Osteocyte (in vitro differentiated cells): ENCODE measurements at regions not wholly inside any gene's neighbourhood (a gene's known extent, or its start where the extent isn't known, plus 50 kb on each side); places are given as distances from the start of the nearest gene placed in this dataset.

Experiments used
- DNase-seq: peaks from one replicate; pipeline ENCODE4 v3.0.0; 2021; ENCODE audit warnings: mixed read lengths; ENCODE audit not compliant: unreplicated experiment; ENCODE audit errors: extremely low spot score
- H3K27ac Mint-ChIP-seq: one replicate; pipeline ENCODE4 v1.8.0; 2021; ENCODE audit warnings: mild to moderate bottlenecking, mixed read lengths; ENCODE audit not compliant: unreplicated experiment
- H3K27me3 Mint-ChIP-seq: one replicate; pipeline ENCODE4 v1.8.0; 2021; ENCODE audit warnings: mixed read lengths; ENCODE audit not compliant: unreplicated experiment
- H3K36me3 Mint-ChIP-seq: one replicate; pipeline ENCODE4 v1.8.0; 2021; ENCODE audit warnings: mixed read lengths; ENCODE audit not compliant: unreplicated experiment
- H3K4me1 Mint-ChIP-seq: one replicate; pipeline ENCODE4 v1.8.0; 2021; ENCODE audit warnings: mixed read lengths; ENCODE audit not compliant: unreplicated experiment
- H3K4me3 Mint-ChIP-seq: one replicate; pipeline ENCODE4 v1.8.0; 2021; ENCODE audit warnings: mild to moderate bottlenecking, moderate library complexity, mixed read lengths; ENCODE audit not compliant: unreplicated experiment
- H3K9me3 Mint-ChIP-seq: one replicate; pipeline ENCODE4 v1.8.0; 2021; ENCODE audit warnings: mixed read lengths; ENCODE audit not compliant: unreplicated experiment
- CTCF ChIP-seq: fragments of 200-600 bp; sonication (generic); IDR thresholded peaks from 2 replicates; pipeline ENCODE4 v1.5.0; 2021; ENCODE audit warnings: antibody characterized with exemption, mild to moderate bottlenecking, moderate library complexity

GRCh38 chr20:40197691-40198090 lies 491.3 kb downstream of the MAFB start:
- no peak overlapping the region for H3K4me3 Mint-ChIP-seq
- H3K27me3 Mint-ChIP-seq, result peaks cover 12% of the 10 kb centered on the region
- H3K4me1 Mint-ChIP-seq, result peaks cover 28% of the 10 kb centered on the region
- H3K9me3 Mint-ChIP-seq, result no peaks in the 10 kb centered on the region
- H3K36me3 Mint-ChIP-seq, result no peaks in the 10 kb centered on the region
- H3K27ac Mint-ChIP-seq, result peak overlapping the region; percentile 84
- no peak for DNase-seq
- TF ChIP-seq CTCF, result no peak

- Mint-ChIP-seq H3K4me1 (peaks cover 30% of the 10 kb centered on the region), H3K27me3 (peaks cover 6% of the 10 kb centered on the region), H3K36me3 (no peaks in the 10 kb centered on the region), H3K9me3 (no peaks in the 10 kb centered on the region), H3K4me3 (peak overlapping the region; percentile 8), H3K27ac (peak overlapping the region; percentile 84)
- no peak for DNase-seq
- no peak for TF ChIP-seq CTCF
Observed at GRCh38 chr20:40196846-40197436, 492.1 kb downstream of the MAFB start.

- H3K36me3 Mint-ChIP-seq, result no peaks in the 10 kb centered on the region
Observed at GRCh38 chr20:40195742-40196141, 493.3 kb downstream of the MAFB start.

GRCh38 chr20:40192529-40192928 lies 496.5 kb downstream of the MAFB start:
- Mint-ChIP-seq H3K9me3 (no peaks in the 10 kb centered on the region), H3K27me3 (peaks cover 3% of the 10 kb centered on the region), H3K27ac (no peak overlapping the region), H3K4me3 (no peak overlapping the region), H3K4me1 (peaks cover 33% of the 10 kb centered on the region), H3K36me3 (no peaks in the 10 kb centered on the region)
- no peak for TF ChIP-seq CTCF
- no peak for DNase-seq

More at GRCh38 chr20:40195742-40196141, 493.3 kb downstream of the MAFB start:
- no peak for TF ChIP-seq CTCF
- H3K4me3 Mint-ChIP-seq, result no peak overlapping the region
- no peaks in the 10 kb centered on the region for H3K9me3 Mint-ChIP-seq
- H3K27ac Mint-ChIP-seq, result no peak overlapping the region
- no peak for DNase-seq
- peaks cover 39% of the 10 kb centered on the region for H3K4me1 Mint-ChIP-seq
- H3K27me3 Mint-ChIP-seq, result peaks cover 2% of the 10 kb centered on the region

GRCh38 chr20:40192081-40192480 lies 497.0 kb downstream of the MAFB start:
- Mint-ChIP-seq H3K9me3 (no peaks in the 10 kb centered on the region), H3K4me1 (peaks cover 28% of the 10 kb centered on the region), H3K4me3 (no peak overlapping the region), H3K36me3 (no peaks in the 10 kb centered on the region), H3K27ac (no peak overlapping the region), H3K27me3 (peaks cover 3% of the 10 kb centered on the region)
- no peak for DNase-seq
- no peak for TF ChIP-seq CTCF
